ENCODE measurements at regions not wholly inside any gene's neighbourhood (a gene's known extent, or its start where the extent isn't known, plus 50 kb on each side); places are given as distances from the start of the nearest gene placed in this dataset.

- intact Hi-C loops (cut with DNase I): no loop called here
- Histone ChIP-seq H3K27me3 (no peaks in the 10 kb centered on the region), H3K9me3 (replicated peaks in 1 of 3) (no peaks in the 10 kb centered on the region), H3K4me1 (replicated peaks in 1 of 2) (no peaks in the 10 kb centered on the region), H3K36me3 (replicated peaks in 1 of 2) (no peaks in the 10 kb centered on the region), H3K27ac (no peak overlapping the region), H3K4me3 (no peak overlapping the region)
- TF ChIP-seq CTCF (IDR thresholded peaks at IDR 0.05) (no peak), POLR2A (IDR thresholded peaks at IDR 0.05) (no peak)
- DNase-seq: no peak
- WGBS, 4 donors: 78 to 83% (median 81%) methylated on average over 1 of the region's 1 CpG
Observed at GRCh38 chr6:93562582-93562981, 143.2 kb upstream of the EPHA7 start.

GRCh38 chr6:93555292-93555691 lies 135.9 kb upstream of the EPHA7 start:
- intact Hi-C loops (cut with DNase I): no loop called here
- Histone ChIP-seq H3K27me3 (no peaks in the 10 kb centered on the region), H3K27ac (no peak overlapping the region), H3K9me3 (replicated peaks in 1 of 3) (no peaks in the 10 kb centered on the region), H3K4me1 (replicated peaks in 1 of 2) (no peaks in the 10 kb centered on the region), H3K36me3 (replicated peaks in 1 of 2) (no peaks in the 10 kb centered on the region), H3K4me3 (no peak overlapping the region)
- TF ChIP-seq CTCF (IDR thresholded peaks at IDR 0.05) (no peak), POLR2A (IDR thresholded peaks at IDR 0.05) (no peak)
- WGBS, 4 donors: 74 to 86% (median 81%) methylated on average over 3 of the region's 3 CpGs
- DNase-seq: no peak

- H3K4me1 ChIP-seq (replicated peaks in 1 of 2): no peaks in the 10 kb centered on the region
- intact Hi-C loops (cut with DNase I): no loop called here
- no peak for DNase-seq
- TF ChIP-seq POLR2A (IDR thresholded peaks at IDR 0.05) (no peak), CTCF (IDR thresholded peaks at IDR 0.05) (no peak)
- H3K9me3 ChIP-seq (replicated peaks in 1 of 3): no peaks in the 10 kb centered on the region
- H3K27ac ChIP-seq: no peak overlapping the region
- no peaks in the 10 kb centered on the region for H3K27me3 ChIP-seq
- H3K36me3 ChIP-seq (replicated peaks in 1 of 2): no peaks in the 10 kb centered on the region
- no peak overlapping the region for H3K4me3 ChIP-seq
- 65 to 80% (median 73%) methylated on average over 2 of the region's 2 CpGs for WGBS, 4 donors
Observed at GRCh38 chr6:93554018-93554417, 134.7 kb upstream of the EPHA7 start.

GRCh38 chr6:93550551-93551276 lies 131.4 kb upstream of the EPHA7 start:
- Histone ChIP-seq H3K4me3 (no peak overlapping the region), H3K36me3 (replicated peaks in 1 of 2) (no peaks in the 10 kb centered on the region), H3K9me3 (replicated peaks in 1 of 3) (no peaks in the 10 kb centered on the region), H3K27ac (no peak overlapping the region), H3K27me3 (no peaks in the 10 kb centered on the region), H3K4me1 (replicated peaks in 1 of 2) (no peaks in the 10 kb centered on the region)
- no peak for DNase-seq
- intact Hi-C loops (cut with DNase I): no loop called here
- TF ChIP-seq CTCF (IDR thresholded peaks at IDR 0.05) (no peak), POLR2A (IDR thresholded peaks at IDR 0.05) (no peak)

Measured in adrenal gland (tissue), 9 donors.